ENCODE measurements at regions not wholly inside any gene's neighbourhood (a gene's known extent, or its start where the extent isn't known, plus 50 kb on each side); places are given as distances from the start of the nearest gene placed in this dataset.

DNA sequence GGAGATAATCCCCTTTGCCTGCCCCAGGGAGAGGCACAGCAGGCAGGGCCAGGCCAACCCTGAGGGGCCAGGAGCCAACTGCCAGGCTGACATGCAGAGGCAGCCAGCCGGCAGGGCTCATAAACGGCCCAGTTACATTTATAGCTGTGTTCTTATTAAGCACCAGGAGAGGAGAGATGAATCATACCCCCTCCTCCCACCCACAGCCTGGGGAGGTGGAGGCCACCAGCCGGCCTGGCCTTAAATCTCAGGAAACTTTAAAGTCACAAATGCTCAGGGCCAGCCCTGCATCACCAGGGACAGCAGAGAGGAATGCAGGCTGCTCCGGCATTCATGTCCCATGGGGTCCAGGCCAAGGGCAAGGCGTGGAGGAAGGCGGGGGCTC, 177.2 kb downstream of the TMEM132E start (continued):
- TF ChIP-seq, protein P1, sequence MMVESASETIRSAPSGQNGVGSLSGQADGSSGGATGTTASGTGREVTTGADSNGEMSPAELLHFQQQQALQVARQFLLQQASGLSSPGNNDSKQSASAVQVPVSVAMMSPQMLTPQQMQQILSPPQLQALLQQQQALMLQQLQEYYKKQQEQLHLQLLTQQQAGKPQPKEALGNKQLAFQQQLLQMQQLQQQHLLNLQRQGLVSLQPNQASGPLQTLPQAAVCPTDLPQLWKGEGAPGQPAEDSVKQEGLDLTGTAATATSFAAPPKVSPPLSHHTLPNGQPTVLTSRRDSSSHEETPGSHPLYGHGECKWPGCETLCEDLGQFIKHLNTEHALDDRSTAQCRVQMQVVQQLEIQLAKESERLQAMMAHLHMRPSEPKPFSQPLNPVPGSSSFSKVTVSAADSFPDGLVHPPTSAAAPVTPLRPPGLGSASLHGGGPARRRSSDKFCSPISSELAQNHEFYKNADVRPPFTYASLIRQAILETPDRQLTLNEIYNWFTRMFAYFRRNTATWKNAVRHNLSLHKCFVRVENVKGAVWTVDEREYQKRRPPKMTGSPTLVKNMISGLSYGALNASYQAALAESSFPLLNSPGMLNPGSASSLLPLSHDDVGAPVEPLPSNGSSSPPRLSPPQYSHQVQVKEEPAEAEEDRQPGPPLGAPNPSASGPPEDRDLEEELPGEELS (CRISPR knock-in tag; IDR thresholded peaks at IDR 0.05): no peak
- TF ChIP-seq NCOR1 (IDR thresholded peaks at IDR 0.05; ENCODE audit: borderline replicate concordance, low read length) (no peak), PAWR (CRISPR knock-in tag; IDR thresholded peaks at IDR 0.05; ENCODE audit: borderline replicate concordance) (no peak), SAFB2 (CRISPR knock-in tag; IDR thresholded peaks at IDR 0.05; ENCODE audit: borderline replicate concordance, low read depth) (no peak), MTF1 (CRISPR knock-in tag; IDR thresholded peaks at IDR 0.05) (no peak), MYNN (CRISPR knock-in tag; IDR thresholded peaks at IDR 0.05; ENCODE audit: low read depth) (no peak)
- TF ChIP-seq, protein P2, sequence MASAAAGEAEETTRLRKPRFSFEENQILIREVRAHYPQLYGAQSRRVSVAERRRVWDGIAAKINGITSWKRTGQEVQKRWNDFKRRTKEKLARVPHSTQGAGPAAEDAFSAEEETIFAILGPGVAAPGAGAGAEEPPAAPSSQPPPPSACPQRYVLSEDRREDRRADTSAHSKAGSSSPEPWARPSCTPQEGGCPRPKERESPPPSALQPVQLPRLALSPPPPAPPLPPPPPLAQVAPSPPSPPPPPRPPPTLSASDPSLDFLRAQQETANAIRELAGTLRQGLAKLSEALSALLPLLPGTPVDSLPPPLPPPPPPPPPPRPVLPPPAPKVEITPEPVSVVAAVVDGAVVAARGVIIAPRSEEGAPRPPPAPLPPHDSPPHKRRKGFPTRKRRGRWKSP (CRISPR knock-in tag; IDR thresholded peaks at IDR 0.05): no peak
- TF ChIP-seq, protein P3, sequence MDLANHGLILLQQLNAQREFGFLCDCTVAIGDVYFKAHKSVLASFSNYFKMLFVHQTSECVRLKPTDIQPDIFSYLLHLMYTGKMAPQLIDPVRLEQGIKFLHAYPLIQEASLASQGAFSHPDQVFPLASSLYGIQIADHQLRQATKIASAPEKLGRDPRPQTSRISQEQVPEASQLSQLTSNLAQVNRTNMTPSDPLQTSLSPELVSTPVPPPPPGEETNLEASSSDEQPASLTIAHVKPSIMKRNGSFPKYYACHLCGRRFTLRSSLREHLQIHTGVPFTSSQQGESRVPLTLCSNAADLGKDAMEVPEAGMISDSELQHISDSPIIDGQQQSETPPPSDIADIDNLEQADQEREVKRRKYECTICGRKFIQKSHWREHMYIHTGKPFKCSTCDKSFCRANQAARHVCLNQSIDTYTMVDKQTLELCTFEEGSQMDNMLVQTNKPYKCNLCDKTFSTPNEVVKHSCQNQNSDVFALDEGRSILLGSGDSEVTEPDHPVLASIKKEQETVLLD (CRISPR knock-in tag; IDR thresholded peaks at IDR 0.05; ENCODE audit: low read depth): no peak

DNA sequence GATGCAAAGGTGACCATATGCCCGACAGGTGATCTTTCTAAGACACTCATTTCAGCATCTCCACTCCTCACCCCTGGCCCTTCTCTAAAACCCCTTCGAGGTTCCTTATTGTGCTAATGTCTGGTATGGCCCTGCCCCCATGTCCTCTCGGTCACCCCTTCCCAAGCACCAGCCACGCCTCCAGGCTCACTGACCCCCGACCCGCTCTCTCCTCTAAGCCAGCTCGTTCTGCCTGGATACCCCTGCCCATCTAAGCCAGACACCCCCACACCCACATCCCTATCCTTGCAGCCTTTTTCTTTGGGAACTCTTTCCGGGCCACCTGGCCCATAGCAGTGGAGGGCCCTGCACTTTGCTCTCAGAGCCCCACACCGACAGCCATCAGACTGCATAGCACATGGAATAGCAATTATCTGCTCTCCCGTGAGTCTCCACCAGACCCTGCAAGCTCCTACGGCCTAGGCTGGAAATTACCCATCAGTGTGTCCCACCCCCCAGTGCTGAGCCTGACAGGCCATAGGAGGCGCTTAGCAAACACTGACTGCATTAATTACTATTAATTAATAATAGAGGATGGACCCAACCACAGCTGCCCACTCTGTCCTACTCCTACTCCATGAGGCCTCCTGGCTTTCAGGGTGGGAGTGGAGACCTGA, 176.7 kb downstream of the TMEM132E start:
- ATAC-seq (no peak), DNase-seq (ENCODE audit: low spot score) (no peak), FAIRE-seq (no peak)
- BruUV-seq (replicated peaks): no TSS peak
- no peak overlapping the region for H2AFZ ChIP-seq (ENCODE audit: low read length)
- no peaks in the 10 kb centered on the region for H3K36me3 ChIP-seq (replicated peaks in 1 of 2; ENCODE audit: control insufficient read depth in 1 of 2, insufficient read depth in 2 of 2, low read length in 2 of 2)
- no peak overlapping the region for H3K27ac ChIP-seq (ENCODE audit: extremely low read length, insufficient read depth, low read length)
- intact Hi-C loops (cut with micrococcal nuclease; ENCODE audit: unreplicated experiment) (no loop called here), in situ Hi-C loops (cut with HindIII; ENCODE audit: extremely low pct_ligation_motif_present, low pct_unique_long_range_greater_than_20kb) (no loop called here)
- no peaks in the 10 kb centered on the region for H3K79me2 ChIP-seq (ENCODE audit: insufficient read depth, low read length)
- 18% methylated on average over 12 of the region's 12 CpGs for WGBS (ENCODE audit: low lambda C conversion rate)
- no peak overlapping the region for H3K4me3 ChIP-seq (replicated peaks in 1 of 3; ENCODE audit: insufficient read depth in 1 of 3, low read depth in 2 of 3, low read length in 3 of 3)
- no peak overlapping the region for H3K4me2 ChIP-seq (ENCODE audit: low read depth, low read length)
- TF ChIP-seq TMF1 (CRISPR knock-in tag; IDR thresholded peaks at IDR 0.05; ENCODE audit: low read depth): no peak
- no peak for TF ChIP-seq ZNF350 (CRISPR knock-in tag; IDR thresholded peaks at IDR 0.05; ENCODE audit: borderline replicate concordance, low read depth)
- TF ChIP-seq ZSCAN12 (CRISPR knock-in tag; IDR thresholded peaks at IDR 0.05): no peak
- no peak for TF ChIP-seq ZNF251 (CRISPR knock-in tag; IDR thresholded peaks at IDR 0.05)
- no peak for TF ChIP-seq ZC3H4 (CRISPR knock-in tag; IDR thresholded peaks at IDR 0.05; ENCODE audit: borderline replicate concordance)
- TF ChIP-seq YEATS4 (CRISPR knock-in tag; IDR thresholded peaks at IDR 0.05; ENCODE audit: borderline replicate concordance): no peak
- TF ChIP-seq MTA1 (CRISPR knock-in tag; IDR thresholded peaks at IDR 0.05; ENCODE audit: borderline replicate concordance): no peak
- TF ChIP-seq ADNP (CRISPR knock-in tag; IDR thresholded peaks at IDR 0.05): no peak
- TF ChIP-seq NR2F6 (IDR thresholded peaks at IDR 0.05): no peak
- no peak for TF ChIP-seq NR2F6 (CRISPR knock-in tag; IDR thresholded peaks at IDR 0.05)
- TF ChIP-seq HNRNPK (IDR thresholded peaks at IDR 0.05; ENCODE audit: low read depth, low read length, poor library complexity, severe bottlenecking): no peak
- TF ChIP-seq KMT2B (CRISPR knock-in tag; IDR thresholded peaks at IDR 0.05): no peak
- TF ChIP-seq KDM6A (CRISPR knock-in tag; IDR thresholded peaks at IDR 0.05; ENCODE audit: low read depth): no peak
- POLR2A ChIA-PET: no interaction called here
- no peaks in the 10 kb centered on the region for H3K4me1 ChIP-seq (ENCODE audit: insufficient read depth, low read length)
- no peaks in the 10 kb centered on the region for H4K20me1 ChIP-seq (ENCODE audit: insufficient read depth, low read length)
- no peaks in the 10 kb centered on the region for H3K9me3 ChIP-seq (ENCODE audit: low read length)
- no peaks in the 10 kb centered on the region; a peak in 1 of 5 replicates for H3K27me3 ChIP-seq (ENCODE audit: control insufficient read depth in 1 of 2, insufficient read depth in 2 of 2, low read length in 2 of 2)
- no peak overlapping the region for H3K9ac ChIP-seq (ENCODE audit: insufficient read depth, low read depth, low read length)
- CTCF ChIA-PET (ENCODE audit: low intra/inter-chr PET ratio, low total read pairs): no interaction called here
